MM.1S (cell line): ENCODE measurements at regions not wholly inside any gene's neighbourhood (a gene's known extent, or its start where the extent isn't known, plus 50 kb on each side); places are given as distances from the start of the nearest gene placed in this dataset.

Source experiments
- DNase-seq: peaks from one replicate; pipeline ENCODE4 v3.0.0-alpha.2; 2015
- H2AFZ ChIP-seq: fragments of 300-600 bp; sonication (generic); 2 replicates; pipeline ENCODE4 v1.6.0; 2016; ENCODE audit warnings: antibody characterized with exemption, low read length
- H3F3A ChIP-seq: fragments of 300-600 bp; sonication (generic); 2 replicates; pipeline ENCODE4 v1.6.1; 2016; ENCODE audit warnings: mild to moderate bottlenecking, antibody characterized with exemption, low read length, moderate library complexity, mixed read lengths; ENCODE audit not compliant: insufficient read depth
- H3K27ac ChIP-seq: fragments of 300-600 bp; sonication (generic); 2 replicates; pipeline ENCODE4 v1.5.1; 2016; ENCODE audit warnings: mild to moderate bottlenecking, low read length
- H3K27me3 ChIP-seq: fragments of 300-600 bp; sonication (generic); replicated peaks from 2 replicates; pipeline ENCODE4 v1.6.0; 2016; ENCODE audit warnings: low read length; ENCODE audit not compliant: insufficient read depth
- H3K36me3 ChIP-seq: fragments of 300-600 bp; sonication (generic); replicated peaks from 2 replicates; pipeline ENCODE4 v1.6.1; 2016; ENCODE audit warnings: mild to moderate bottlenecking, low read length, mixed read lengths; ENCODE audit not compliant: insufficient read depth
- H3K4me1 ChIP-seq: fragments of 300-600 bp; sonication (generic); 2 replicates; pipeline ENCODE4 v1.6.1; 2016; ENCODE audit warnings: low read length, mixed read lengths
- H3K4me2 ChIP-seq: fragments of 300-600 bp; sonication (generic); 2 replicates; pipeline ENCODE4 v1.6.0; 2016; ENCODE audit warnings: low read depth, low read length
- H3K4me3 ChIP-seq: fragments of 300-600 bp; sonication (generic); 2 replicates; pipeline ENCODE4 v1.5.1; 2016; ENCODE audit warnings: low read length, mixed read lengths
- H3K79me2 ChIP-seq: fragments of 300-600 bp; sonication (generic); 2 replicates; pipeline ENCODE4 v1.6.1; 2016; ENCODE audit warnings: mixed run types, low read length, mixed read lengths
- H3K9ac ChIP-seq: fragments of 300-600 bp; sonication (generic); 2 replicates; pipeline ENCODE4 v1.6.1; 2016; ENCODE audit warnings: low read length, mixed read lengths
- H3K9me2 ChIP-seq: fragments of 300-600 bp; sonication (generic); replicated peaks from 2 replicates; pipeline ENCODE4 v1.6.1; 2016; ENCODE audit warnings: mild to moderate bottlenecking, low read length, mixed read lengths; ENCODE audit not compliant: insufficient read depth
- H3K9me3 ChIP-seq: fragments of 300-600 bp; sonication (generic); replicated peaks from 2 replicates; pipeline ENCODE4 v1.6.1; 2016; ENCODE audit warnings: mild to moderate bottlenecking, low read length, mixed read lengths; ENCODE audit not compliant: insufficient read depth
- H4K20me1 ChIP-seq: fragments of 300-600 bp; sonication (generic); 2 replicates; pipeline ENCODE4 v1.6.1; 2016; ENCODE audit warnings: mild to moderate bottlenecking, low read length, moderate library complexity, mixed read lengths; ENCODE audit not compliant: insufficient read depth
- CTCF ChIP-seq: fragments of 300-600 bp; sonication (generic); IDR thresholded peaks from 2 replicates; pipeline ENCODE4 v1.5.1; 2016; ENCODE audit warnings: antibody characterized with exemption, low read length, mixed read lengths
- EZH2 ChIP-seq: fragments of 300-600 bp; sonication (generic); optimal IDR thresholded peaks from 2 replicates; pipeline ENCODE3; 2017; ENCODE audit warnings: low read depth, mild to moderate bottlenecking, antibody characterized with exemption, low read length, mixed read lengths
- EZH2phosphoT487 ChIP-seq: fragments of 300-600 bp; sonication (generic); IDR thresholded peaks from 2 replicates; pipeline ENCODE4 v1.6.1; 2018; ENCODE audit warnings: antibody characterized with exemption, low read length

- H4K20me1 ChIP-seq, result no peaks in the 10 kb centered on the region
- no peaks in the 10 kb centered on the region for H3K79me2 ChIP-seq
- H3K4me3 ChIP-seq, result no peak overlapping the region
- DNase-seq, result no peak
- H3K27me3 ChIP-seq, result no peaks in the 10 kb centered on the region
- H3K27ac ChIP-seq, result no peak overlapping the region
- H3K9me2 ChIP-seq, result no peaks in the 10 kb centered on the region
- no peaks in the 10 kb centered on the region for H3K4me1 ChIP-seq
- H3K36me3 ChIP-seq, result no peaks in the 10 kb centered on the region
- H3K4me2 ChIP-seq, result no peak overlapping the region
- no peak overlapping the region for H3K9ac ChIP-seq
- H3K9me3 ChIP-seq, result no peaks in the 10 kb centered on the region
- no peaks in the 10 kb centered on the region for H3F3A ChIP-seq
- TF ChIP-seq EZH2 (no peak), CTCF (no peak), EZH2phosphoT487 (no peak)
- H2AFZ ChIP-seq, result no peak overlapping the region
Measured at GRCh38 chr12:24483732-24484131, 465.2 kb downstream of the BCAT1 start.

DNA sequence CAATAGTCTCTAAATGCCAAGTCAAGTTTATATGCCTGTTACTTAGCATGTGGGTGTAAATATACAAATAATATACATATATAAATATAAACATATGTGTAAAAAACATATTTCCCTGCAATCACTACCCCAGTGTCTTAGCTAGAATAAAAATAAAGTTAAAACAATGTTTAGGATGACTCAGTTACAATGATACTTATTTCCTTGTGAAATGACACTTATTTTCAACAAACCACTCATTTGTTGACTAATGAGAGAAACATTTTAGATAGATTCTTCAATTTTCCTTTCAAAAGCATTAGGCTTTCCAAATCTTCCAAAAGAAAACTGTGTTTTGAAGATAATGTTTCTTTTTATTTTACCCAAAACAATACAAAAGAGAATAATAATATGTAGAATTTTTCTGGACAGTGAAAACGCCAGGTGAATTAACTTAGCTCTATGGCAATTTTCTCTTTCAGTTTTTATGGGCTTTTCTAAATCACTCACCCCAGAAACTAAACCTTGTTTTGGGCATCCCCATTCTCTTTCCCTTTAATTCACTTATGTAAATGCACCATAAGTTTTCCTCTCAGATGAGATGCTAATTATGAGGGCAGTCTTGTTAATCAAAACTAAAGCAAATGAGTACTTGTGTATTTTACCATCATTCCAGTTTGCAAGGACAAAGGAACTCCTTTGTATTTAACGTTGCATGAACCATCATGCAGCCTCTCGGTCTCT, 465.9 kb downstream of the BCAT1 start:
- TF ChIP-seq CTCF (no peak), EZH2 (no peak), EZH2phosphoT487 (no peak)
- Histone ChIP-seq H3F3A (no peaks in the 10 kb centered on the region), H3K27ac (no peak overlapping the region), H3K27me3 (no peaks in the 10 kb centered on the region), H3K4me1 (no peaks in the 10 kb centered on the region), H3K9ac (no peak overlapping the region), H3K9me2 (no peaks in the 10 kb centered on the region), H3K9me3 (no peaks in the 10 kb centered on the region), H3K4me2 (no peak overlapping the region), H3K79me2 (no peaks in the 10 kb centered on the region), H2AFZ (no peak overlapping the region), H3K4me3 (no peak overlapping the region), H3K36me3 (no peaks in the 10 kb centered on the region), H4K20me1 (no peaks in the 10 kb centered on the region)
- no peak for DNase-seq

GRCh38 chr12:24482044-24482443, 466.9 kb downstream of the BCAT1 start:
- TF ChIP-seq CTCF, result no peak
- TF ChIP-seq EZH2, result no peak
- no peak for TF ChIP-seq EZH2phosphoT487
- no peak overlapping the region for H3K27ac ChIP-seq
- H3K4me2 ChIP-seq, result no peak overlapping the region

More at GRCh38 chr12:24482044-24482443, 466.9 kb downstream of the BCAT1 start:
- Histone ChIP-seq H3K36me3 (no peaks in the 10 kb centered on the region), H3F3A (no peaks in the 10 kb centered on the region), H2AFZ (no peak overlapping the region), H3K9me2 (no peaks in the 10 kb centered on the region), H3K9ac (no peak overlapping the region), H3K4me1 (no peaks in the 10 kb centered on the region), H3K4me3 (no peak overlapping the region), H3K79me2 (no peaks in the 10 kb centered on the region), H3K9me3 (no peaks in the 10 kb centered on the region), H3K27me3 (no peaks in the 10 kb centered on the region), H4K20me1 (no peaks in the 10 kb centered on the region)
- no peak for DNase-seq
